ENCODE measurements at regions not wholly inside any gene's neighbourhood (a gene's known extent, or its start where the extent isn't known, plus 50 kb on each side); places are given as distances from the start of the nearest gene placed in this dataset.

DNA sequence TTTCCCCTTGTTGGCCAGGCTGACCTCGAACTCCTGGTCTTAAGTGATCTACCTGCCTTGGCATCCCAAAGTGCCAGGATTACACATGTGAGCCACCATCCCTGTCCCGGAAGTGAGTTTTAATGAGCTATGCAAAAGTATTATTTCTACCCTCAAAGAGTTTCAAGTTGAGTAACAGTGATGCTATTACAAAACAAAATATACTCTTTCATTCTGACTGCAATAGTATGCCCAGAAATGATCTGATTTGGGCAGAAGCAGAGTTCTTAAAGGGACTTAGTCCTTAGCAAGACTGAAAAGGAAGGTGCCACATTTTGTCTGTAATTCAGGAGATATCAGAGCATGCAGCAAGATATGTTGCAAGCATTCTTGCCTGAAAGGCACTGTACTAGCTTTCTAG is 375.4 kb downstream of the NUF2 start:
- TF ChIP-seq CTCF (IDR thresholded peaks at IDR 0.05) (no peak), POLR2A (IDR thresholded peaks at IDR 0.05) (no peak), POLR2AphosphoS5 (IDR thresholded peaks at IDR 0.05) (no peak)

Measured in prostate gland (tissue), 2 donors.